ENCODE measurements at regions not wholly inside any gene's neighbourhood (a gene's known extent, or its start where the extent isn't known, plus 50 kb on each side); places are given as distances from the start of the nearest gene placed in this dataset.

GRCh38 chr5:109467058-109467457 is 57.3 kb upstream of the PJA2 start:
- DNase-seq = no peak
